Panc1 (cell line): ENCODE measurements at regions not wholly inside any gene's neighbourhood (a gene's known extent, or its start where the extent isn't known, plus 50 kb on each side); places are given as distances from the start of the nearest gene placed in this dataset.

Experiments
- ATAC-seq: fragments of 200-7000 bp; cut with Tn5 transposase; 2 replicates; pipeline ENCODE4 v1.9.1; 2020; ENCODE audit warnings: mild to moderate bottlenecking, moderate library complexity
- BruUV-seq: library from RNA; stranded (reverse); fragments of 400-500 nt; replicated peaks from 2 replicates; lab custom pipeline; 2021; lab: Mats Ljungman, UMichigan
- CTCF ChIA-PET: fragments of 300-600 bp; sonication (Branson Sonifier 250); formaldehyde crosslinking; loops from one replicate; lab custom pipeline; 2022; ENCODE audit warnings: antibody characterized with exemption; lab: Charles Lee
- POLR2A ChIA-PET: fragments of 300-600 bp; sonication (Branson Sonifier 250); formaldehyde crosslinking; loops from one replicate; lab custom pipeline; 2022; ENCODE audit warnings: antibody characterized with exemption; lab: Charles Lee
- DNase-seq: peaks from one replicate; pipeline ENCODE4 v3.0.0-alpha.2; 2010; ENCODE audit warnings: low read depth, low spot score
- H3K27ac ChIP-seq: 2 replicates; pipeline ENCODE4 v1.5.1; 2011; ENCODE audit warnings: mild to moderate bottlenecking, low read length, inconsistent platforms
- H3K27me3 ChIP-seq: fragments of 200-500 bp; sonication (Bioruptor generic); 2 replicates; pipeline ENCODE4 v1.6.0; 2014; ENCODE audit warnings: low read length, inconsistent platforms; ENCODE audit not compliant: control insufficient read depth, insufficient read depth
- H3K36me3 ChIP-seq: fragments of 200-500 bp; sonication (Bioruptor generic); 2 replicates; pipeline ENCODE4 v1.5.1; 2014; ENCODE audit warnings: inconsistent platforms, mild to moderate bottlenecking, low read length, moderate library complexity; ENCODE audit not compliant: control insufficient read depth, insufficient read depth
- H3K4me1 ChIP-seq: 2 replicates; pipeline ENCODE4 v1.5.1; 2011; ENCODE audit warnings: inconsistent platforms, mild to moderate bottlenecking, low read length, moderate library complexity; ENCODE audit not compliant: control insufficient read depth, insufficient read depth
- H3K4me3 ChIP-seq, 2 experiments: 2 replicates each; pipeline ENCODE4 v1.5.1; 2011 to 2012; ENCODE audit warnings: low read depth in 2 of 2, low read length in 2 of 2, mild to moderate bottlenecking in 2 of 2, inconsistent platforms in 1 of 2, moderate library complexity in 1 of 2
- H3K9me3 ChIP-seq: fragments of 200-500 bp; sonication (Bioruptor generic); 2 replicates; pipeline ENCODE4 v1.5.1; 2014; ENCODE audit warnings: low read depth, mild to moderate bottlenecking, inconsistent platforms, low read length, moderate library complexity; ENCODE audit not compliant: control insufficient read depth, insufficient read depth
- CTCF ChIP-seq: fragments of 450-650 bp; IDR thresholded peaks from 2 replicates; pipeline ENCODE4 v1.5.1; 2017; ENCODE audit warnings: mild to moderate bottlenecking
- POLR2AphosphoS5 ChIP-seq: IDR thresholded peaks from 2 replicates; pipeline ENCODE4 v1.6.1; 2012; ENCODE audit warnings: mild to moderate bottlenecking, low read depth, low read length, moderate library complexity
- REST ChIP-seq, 2 experiments: IDR thresholded peaks; 2 replicates each; pipeline ENCODE4 v1.6.1; 2011 to 2012; ENCODE audit warnings: low read depth in 2 of 2, control low read depth in 1 of 2, low read length in 1 of 2, mild to moderate bottlenecking in 1 of 2, moderate library complexity in 1 of 2; ENCODE audit not compliant: insufficient read depth in 1 of 2
- SIN3A ChIP-seq: IDR thresholded peaks from 2 replicates; pipeline ENCODE4 v1.6.1; 2012; ENCODE audit warnings: low read depth, mild to moderate bottlenecking, low read length, moderate library complexity, borderline replicate concordance; ENCODE audit not compliant: insufficient read depth
- TCF7L2 ChIP-seq: IDR thresholded peaks from 2 replicates; pipeline ENCODE4 v1.6.1; 2011; ENCODE audit warnings: mild to moderate bottlenecking, low read depth, low read length, inconsistent platforms
- in situ Hi-C: cut with HindIII; loops from 2 replicates; pipeline ENCODE4 v1.10.0; 2016; ENCODE audit warnings: low sequenced_read_pairs, low pct_unique_long_range_greater_than_20kb
- intact Hi-C: fragments of 100-400 bp; cut with micrococcal nuclease; formaldehyde crosslinking; loops from one replicate; pipeline ENCODE4 v1.10.0; 2022; ENCODE audit not compliant: unreplicated experiment

DNA sequence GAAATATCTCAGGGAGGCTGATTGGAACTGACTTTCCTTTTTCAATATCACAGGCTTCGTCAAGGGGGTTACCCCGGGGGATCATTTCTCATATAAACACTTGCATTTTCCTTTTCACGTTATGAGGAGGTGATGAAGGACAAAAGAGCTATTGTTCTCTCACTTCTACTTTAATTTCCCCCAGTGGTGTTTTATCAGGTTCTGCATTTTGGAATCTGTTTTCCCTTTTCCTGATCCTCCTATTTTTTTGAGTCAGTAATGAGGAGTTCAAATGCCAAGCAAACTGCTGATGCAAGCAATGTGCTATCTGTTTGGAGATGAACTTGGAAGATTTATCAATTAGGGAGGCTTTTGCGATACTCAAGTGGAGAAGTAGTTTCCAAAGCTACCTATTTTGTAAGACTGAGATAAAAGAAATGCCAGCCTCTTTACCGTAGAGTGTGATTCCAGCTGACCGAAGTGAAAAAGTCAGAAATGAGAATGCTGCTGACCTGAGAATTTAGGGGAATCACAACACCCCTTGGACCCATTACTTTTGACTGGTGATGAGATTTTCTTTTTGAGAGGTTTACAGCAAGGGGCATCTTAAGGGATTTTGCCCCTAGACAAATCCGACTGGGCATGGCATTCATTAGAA lies 556.0 kb downstream of the RNF144A start:
- Histone ChIP-seq H3K9me3 (no peaks in the 10 kb centered on the region), H3K27ac (no peak overlapping the region), H3K4me3 (no peak overlapping the region), H3K36me3 (no peaks in the 10 kb centered on the region; the same call in 1 of the 2 replicates), H3K4me1 (no peaks in the 10 kb centered on the region), H3K27me3 (no peaks in the 10 kb centered on the region)
- ATAC-seq (no peak), DNase-seq (no peak)
- intact Hi-C loops, result no loop called here
- no peak for TF ChIP-seq POLR2AphosphoS5
- TF ChIP-seq TCF7L2, result no peak
- TF ChIP-seq SIN3A, result no peak
- no peak for TF ChIP-seq REST (IDR thresholded peaks at IDR 0.05; ENCODE audit: insufficient read depth in 1 of 2, low read depth in 2 of 2, low read length in 1 of 2)
- TF ChIP-seq CTCF, result no peak
- no TSS peak for BruUV-seq
- in situ Hi-C loops, result no loop called here
- ChIA-PET CTCF (no interaction called here), POLR2A (no interaction called here)

GRCh38 chr2:7476371-7476770 lies 559.2 kb downstream of the RNF144A start:
- intact Hi-C loops, result no loop called here
- POLR2A ChIA-PET, result no interaction called here

More at GRCh38 chr2:7476371-7476770, 559.2 kb downstream of the RNF144A start:
- Histone ChIP-seq H3K36me3 (no peaks in the 10 kb centered on the region), H3K4me3 (no peak overlapping the region), H3K27me3 (no peaks in the 10 kb centered on the region), H3K4me1 (no peaks in the 10 kb centered on the region), H3K27ac (no peak overlapping the region), H3K9me3 (no peaks in the 10 kb centered on the region)
- no peak for TF ChIP-seq CTCF
- TF ChIP-seq REST (IDR thresholded peaks at IDR 0.05; ENCODE audit: insufficient read depth in 1 of 2, low read depth in 2 of 2, low read length in 1 of 2), result no peak
- no peak for TF ChIP-seq TCF7L2
- no peak for TF ChIP-seq POLR2AphosphoS5
- TF ChIP-seq SIN3A, result no peak
- DNase-seq, result no peak
- CTCF ChIA-PET, result no interaction called here
- no TSS peak for BruUV-seq
- in situ Hi-C loops, result no loop called here
- no peak for ATAC-seq
